Heart left ventricle (tissue), 16 donors: ENCODE measurements at regions not wholly inside any gene's neighbourhood (a gene's known extent, or its start where the extent isn't known, plus 50 kb on each side); places are given as distances from the start of the nearest gene placed in this dataset.

Source experiments
- ATAC-seq, 4 donors: fragments of 200-7000 bp; cut with Tn5 transposase; one replicate each; pipeline ENCODE4 v1.9.1; 2020 to 2022; ENCODE audit warnings: moderate library complexity in 4 of 4, mild to moderate bottlenecking in 3 of 4, moderate number of reproducible peaks in 1 of 4
- DNase-seq, 5 donors: peaks; one replicate each; pipeline ENCODE4 v3.0.0-alpha.2; 2020
- H3K27ac ChIP-seq, 12 donors: fragments of 200-600 bp; sonication (generic) in 4 of 12; one replicate each; pipeline versions ENCODE4 v1.5.0 to v1.8.0; 2016 to 2022; ENCODE audit warnings: mild to moderate bottlenecking in 2 of 12
- H3K27me3 ChIP-seq, 9 donors: fragments of 200-600 bp; sonication (generic) in 2 of 9; one replicate each; pipeline versions ENCODE4 v1.5.1 to v1.8.0; 2016 to 2022; ENCODE audit warnings: mild to moderate bottlenecking in 3 of 9
- H3K36me3 ChIP-seq, 9 donors: fragments of 200-600 bp; sonication (generic) in 2 of 9; one replicate each; pipeline versions ENCODE4 v1.5.0 to v1.8.0; 2018 to 2022; ENCODE audit warnings: mild to moderate bottlenecking in 2 of 9
- H3K4me1 ChIP-seq, 12 donors: fragments of 200-600 bp; sonication (generic) in 4 of 12; one replicate each; pipeline versions ENCODE4 v1.5.0 to v1.8.0; 2016 to 2022; ENCODE audit warnings: mild to moderate bottlenecking in 3 of 12
- H3K4me3 ChIP-seq, 12 donors: fragments of 200-600 bp; sonication (generic) in 4 of 12; one replicate each; pipeline versions ENCODE4 v1.5.0 to v1.8.0; 2017 to 2022; ENCODE audit warnings: mild to moderate bottlenecking in 9 of 12, moderate library complexity in 4 of 12
- H3K9me3 ChIP-seq, 12 donors: fragments of 200-600 bp; sonication (generic) in 4 of 12; one replicate each; pipeline versions ENCODE4 v1.5.0 to v1.8.0; 2016 to 2022; ENCODE audit warnings: mild to moderate bottlenecking in 1 of 12
- POLR2A ChIP-seq, 2 donors: fragments of 450-650 bp; IDR thresholded peaks; one replicate each; pipeline ENCODE4 v1.6.1; 2017; ENCODE audit warnings: antibody characterized with exemption in 2 of 2, mild to moderate bottlenecking in 2 of 2, moderate library complexity in 2 of 2
- WGBS, 4 donors: extraction: QIAGEN DNeasy Blood & Tissue Kit in 2 of 4; methylation state at CpG; one replicate each; pipeline versions ENCODE4 v1.1.5 to v1.1.7; 2013 to 2018; 5-methylcytosine and 5-hydroxymethylcytosine counted together
- intact Hi-C, 10 donors: fragments of 100-400 bp; cut with DNase I; formaldehyde crosslinking; loops; one replicate each; pipeline versions ENCODE4 v1.11.1 to v1.14.2; 2022
- TF ChIP-seq, protein P1 (sequence below), 12 donors: fragments of 200-600 bp; sonication (generic) in 4 of 12; IDR thresholded peaks; one replicate each; pipeline versions ENCODE4 v1.5.0 to v1.8.0; 2018 to 2022; ENCODE audit warnings: antibody characterized with exemption in 12 of 12, mild to moderate bottlenecking in 5 of 12
- donor health status: ischemic (EF 13 %, LVEDD 7.1; RV severe dilation, severe dysfunction).
- donor health status: healthy with polysubstance abuse.
- donor health status: DM: no; HTN: yes; CAD: no.
- donor health status: DM: no; HTN: no; CAD: no.
- donor health status: ischemic (EF 25% LVEDD 6.9; RV normal size, moderate dysfunction).
- donor health status: ischemic (EF 25% LVEDD 5.7; RV mildly dilated, moderate dysfunction).
- donor health status: healthy.
- donor health status: DM: yes; HTN: yes; CAD: no.
- donor health status: ischemic (EF 35%, LVEDD 5.7; RV mildly dilated, moderate dysfunction).
- donor health status: nonischemic (EF 11% LVEDD 7.7; RV severe dilation, severe dysfunction).
- donor health status: DM: yes; HTN: yes; CAD: no.
- donor health status: PGD.
- donor health status: ischemic (EF 29% LVEDD 5.4; RV normal size, mild dysfunction).
- donor health status: nonischemic (EF 23%, LVEDD 6.1; RV moderate dilation, normal function).

DNA sequence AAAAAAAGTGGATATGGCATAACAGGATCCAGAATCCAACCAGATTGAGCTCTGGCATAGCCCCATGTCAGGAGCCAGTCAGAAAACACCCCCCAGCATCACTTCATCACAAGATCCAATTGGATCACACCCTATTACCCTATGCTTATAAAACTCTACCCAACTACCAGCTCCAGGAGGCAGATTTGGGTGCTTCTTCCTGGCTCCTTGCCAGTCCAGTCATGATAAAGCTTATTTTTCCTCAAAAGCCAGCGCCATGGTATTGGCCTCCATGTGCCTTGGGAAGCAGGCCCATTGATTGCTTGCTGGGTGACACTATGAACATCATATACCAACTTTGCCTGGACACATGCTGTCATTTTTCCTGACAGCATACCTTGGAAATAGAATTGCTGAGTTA, 281.4 kb upstream of the MKLN1 start:
- H3K27me3 ChIP-seq: no peaks in the 10 kb centered on the region
- no peak overlapping the region for H3K27ac ChIP-seq
- no peak overlapping the region for H3K4me3 ChIP-seq
- peaks cover 0 to 7% (median 0%) of the 10 kb centered on the region in 12 donors for H3K9me3 ChIP-seq
- intact Hi-C loops: no loop called here
- H3K36me3 ChIP-seq: peaks cover 0 to 41% (median 23%) of the 10 kb centered on the region in 9 donors
- H3K4me1 ChIP-seq: peaks cover 0 to 59% (median 30%) of the 10 kb centered on the region in 12 donors
- ATAC-seq (no peak), DNase-seq (no peak)
- TF ChIP-seq, protein P1, sequence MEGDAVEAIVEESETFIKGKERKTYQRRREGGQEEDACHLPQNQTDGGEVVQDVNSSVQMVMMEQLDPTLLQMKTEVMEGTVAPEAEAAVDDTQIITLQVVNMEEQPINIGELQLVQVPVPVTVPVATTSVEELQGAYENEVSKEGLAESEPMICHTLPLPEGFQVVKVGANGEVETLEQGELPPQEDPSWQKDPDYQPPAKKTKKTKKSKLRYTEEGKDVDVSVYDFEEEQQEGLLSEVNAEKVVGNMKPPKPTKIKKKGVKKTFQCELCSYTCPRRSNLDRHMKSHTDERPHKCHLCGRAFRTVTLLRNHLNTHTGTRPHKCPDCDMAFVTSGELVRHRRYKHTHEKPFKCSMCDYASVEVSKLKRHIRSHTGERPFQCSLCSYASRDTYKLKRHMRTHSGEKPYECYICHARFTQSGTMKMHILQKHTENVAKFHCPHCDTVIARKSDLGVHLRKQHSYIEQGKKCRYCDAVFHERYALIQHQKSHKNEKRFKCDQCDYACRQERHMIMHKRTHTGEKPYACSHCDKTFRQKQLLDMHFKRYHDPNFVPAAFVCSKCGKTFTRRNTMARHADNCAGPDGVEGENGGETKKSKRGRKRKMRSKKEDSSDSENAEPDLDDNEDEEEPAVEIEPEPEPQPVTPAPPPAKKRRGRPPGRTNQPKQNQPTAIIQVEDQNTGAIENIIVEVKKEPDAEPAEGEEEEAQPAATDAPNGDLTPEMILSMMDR (IDR thresholded peaks at IDR 0.05): no peak
- no peak for TF ChIP-seq POLR2A (IDR thresholded peaks at IDR 0.05)
- 92 to 96% (median 94%) methylated on average over 1 of the region's 1 CpG for WGBS, 4 donors

DNA sequence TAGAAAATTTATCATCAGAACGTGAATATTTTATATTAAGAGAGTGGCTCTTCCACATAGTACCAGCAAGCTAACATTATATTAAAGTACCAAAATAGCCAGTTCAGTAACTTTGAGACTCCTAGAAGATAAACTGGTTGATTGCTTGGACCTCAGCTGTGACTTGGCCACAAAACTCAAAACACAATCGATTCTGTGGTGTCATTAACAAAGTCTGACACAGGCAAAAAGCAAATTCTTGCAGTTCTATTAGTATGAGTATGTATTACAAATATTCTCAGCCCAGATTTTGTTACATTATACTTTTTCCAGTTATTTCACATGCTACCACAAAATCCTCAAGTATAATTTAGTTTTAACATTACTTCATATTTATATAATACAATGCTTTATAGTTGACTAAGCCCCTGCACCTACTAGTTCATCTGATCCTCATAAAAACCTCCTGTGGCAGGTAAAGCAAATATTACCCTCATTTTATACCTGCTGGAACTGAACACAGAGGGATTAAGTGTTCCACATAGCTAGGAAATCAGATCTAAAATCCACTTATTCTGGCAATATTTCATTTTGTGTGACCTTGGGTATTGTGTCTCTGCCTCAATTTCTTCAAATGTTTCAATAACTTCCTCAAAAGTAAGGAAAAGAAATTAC, 279.9 kb upstream of the MKLN1 start:
- TF ChIP-seq, protein P1 (IDR thresholded peaks at IDR 0.05): no peak
- no peak for TF ChIP-seq POLR2A (IDR thresholded peaks at IDR 0.05)
- Histone ChIP-seq H3K27ac (no peak overlapping the region), H3K4me3 (no peak overlapping the region), H3K27me3 (no peaks in the 10 kb centered on the region), H3K9me3 (peaks cover 0 to 7% (median 0%) of the 10 kb centered on the region in 12 donors), H3K4me1 (peaks cover 0 to 61% (median 34%) of the 10 kb centered on the region in 12 donors), H3K36me3 (peaks cover 0 to 49% (median 25%) of the 10 kb centered on the region in 9 donors)
- no peak for DNase-seq
- intact Hi-C loops: no loop called here
- no peak for ATAC-seq
- 73 to 81% (median 79%) methylated on average over 2 of the region's 2 CpGs for WGBS, 4 donors

DNA sequence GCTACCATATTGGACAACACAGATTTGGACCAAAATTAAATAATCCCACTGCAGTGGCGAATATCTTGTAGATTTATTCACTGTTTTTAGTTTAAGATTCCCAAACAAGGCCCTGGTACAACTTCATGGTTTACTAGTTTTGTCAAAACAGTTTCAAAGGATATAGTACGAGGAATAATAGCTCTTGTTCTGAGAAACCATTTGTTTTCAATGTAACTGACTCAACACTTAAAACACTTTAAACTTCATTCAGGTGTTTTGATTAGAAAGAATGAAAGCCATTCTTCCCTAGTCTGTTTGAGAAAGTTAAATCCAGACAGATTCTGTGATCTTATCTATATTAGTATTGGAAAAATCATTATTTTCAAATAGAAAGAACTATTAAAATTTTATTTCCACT, 276.4 kb upstream of the MKLN1 start:
- Histone ChIP-seq H3K4me3 (no peak overlapping the region), H3K27me3 (no peaks in the 10 kb centered on the region), H3K36me3 (peaks cover 0 to 44% (median 25%) of the 10 kb centered on the region in 9 donors), H3K4me1 (peaks cover 0 to 83% (median 62%) of the 10 kb centered on the region in 12 donors), H3K27ac (no peak overlapping the region), H3K9me3 (no peaks in the 10 kb centered on the region)
- DNase-seq (no peak), ATAC-seq (no peak)
- intact Hi-C loops: no loop called here
- TF ChIP-seq POLR2A (IDR thresholded peaks at IDR 0.05): no peak
- TF ChIP-seq, protein P1 (IDR thresholded peaks at IDR 0.05): no peak
- 95 to 99% (median 96%) methylated on average over 2 of the region's 2 CpGs for WGBS, 4 donors

DNA sequence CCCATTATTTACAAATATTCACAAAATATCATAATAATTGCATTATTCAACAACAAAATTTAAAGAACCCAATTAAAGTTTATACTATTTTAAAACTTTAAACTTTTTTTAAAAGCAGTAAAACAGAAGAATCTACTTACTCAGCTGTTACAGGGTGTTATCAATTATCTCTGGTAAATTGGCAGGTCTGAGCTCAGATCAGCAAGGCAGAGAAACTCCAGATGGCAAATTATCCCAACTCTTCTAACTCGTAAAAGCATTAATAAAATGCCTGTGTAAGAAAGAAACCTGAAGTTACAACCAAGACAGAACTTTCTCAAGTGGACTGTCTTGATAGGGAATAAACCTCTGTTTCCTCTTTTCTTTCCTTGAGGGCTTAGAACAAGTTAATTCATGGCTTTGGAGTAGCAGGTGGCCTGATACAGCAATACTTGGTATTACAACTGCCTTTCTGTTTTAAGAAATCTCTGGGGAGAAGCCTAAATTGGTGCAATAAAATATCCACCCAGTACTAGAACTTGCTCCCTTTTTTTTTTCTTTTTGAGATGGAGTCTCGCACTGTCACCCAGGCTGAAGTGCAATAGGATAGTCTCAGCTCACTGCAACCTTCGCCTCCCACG, 275.3 kb upstream of the MKLN1 start:
- Histone ChIP-seq H3K36me3 (peaks cover 0 to 41% (median 25%) of the 10 kb centered on the region in 9 donors), H3K27ac (peak overlapping the region in 1 of 12 donors; percentile 28), H3K4me3 (no peak overlapping the region), H3K4me1 (peaks cover 0 to 90% (median 72%) of the 10 kb centered on the region in 12 donors), H3K9me3 (no peaks in the 10 kb centered on the region), H3K27me3 (no peaks in the 10 kb centered on the region)
- TF ChIP-seq, protein P1 (IDR thresholded peaks at IDR 0.05): no peak
- TF ChIP-seq POLR2A (IDR thresholded peaks at IDR 0.05): no peak
- ATAC-seq (no peak), DNase-seq (no peak)
- intact Hi-C loops: no loop called here
- 67 to 81% (median 75%) methylated on average over 4 of the region's 4 CpGs for WGBS, 4 donors
